ENCODE measurements at regions not wholly inside any gene's neighbourhood (a gene's known extent, or its start where the extent isn't known, plus 50 kb on each side); places are given as distances from the start of the nearest gene placed in this dataset.
"Not testable (repeated sequence)": the region's sequence is repeated elsewhere in the genome, so short reads cannot be mapped to it uniquely, and the experiment has no call there.

- DNase-seq (ENCODE audit: low spot score), result no peak
These were observed 205.5 kb downstream of the SLC4A3 start for GRCh38 chr2:219832904-219833303.

- no peak for DNase-seq (ENCODE audit: low spot score)
These were observed 208.1 kb downstream of the SLC4A3 start for GRCh38 chr2:219835493-219835892.

- DNase-seq (ENCODE audit: low spot score), result no peak
These were observed 209.3 kb downstream of the SLC4A3 start for GRCh38 chr2:219836647-219837177.

- no peak for DNase-seq (ENCODE audit: low spot score)
These were observed 217.1 kb downstream of the SLC4A3 start for GRCh38 chr2:219844401-219845091.

GRCh38 chr2:219848882-219849281, 221.5 kb downstream of the SLC4A3 start:
- DNase-seq (ENCODE audit: low spot score), result no peak

GRCh38 chr2:219851169-219851568, 223.7 kb downstream of the SLC4A3 start:
- no peak for DNase-seq (ENCODE audit: low spot score)

GRCh38 chr2:219851801-219852481, 224.5 kb downstream of the SLC4A3 start:
- DNase-seq (ENCODE audit: low spot score), result no peak

- no peak for DNase-seq (ENCODE audit: low spot score)
These were observed 225.2 kb downstream of the SLC4A3 start for GRCh38 chr2:219852626-219853025.

- no peak for DNase-seq (ENCODE audit: low spot score)
These were observed 229.2 kb downstream of the SLC4A3 start for GRCh38 chr2:219856602-219857001.

GRCh38 chr2:219857751-219858150, 230.3 kb downstream of the SLC4A3 start:
- DNase-seq (ENCODE audit: low spot score), result no peak

GRCh38 chr2:219861307-219861706, 233.9 kb downstream of the SLC4A3 start:
- no peak for DNase-seq (ENCODE audit: low spot score)

GRCh38 chr2:219864154-219864553, 236.7 kb downstream of the SLC4A3 start:
- no peak for DNase-seq (ENCODE audit: low spot score)

GRCh38 chr2:219868635-219869034, 241.2 kb downstream of the SLC4A3 start:
- DNase-seq (ENCODE audit: low spot score), result no peak

- no peak for DNase-seq (ENCODE audit: low spot score)
These were observed 242.6 kb downstream of the SLC4A3 start for GRCh38 chr2:219870041-219870440.

- DNase-seq (ENCODE audit: low spot score), result no peak
These were observed 243.9 kb downstream of the SLC4A3 start for GRCh38 chr2:219871351-219871750.

- no peak for DNase-seq (ENCODE audit: low spot score)
These were observed 247.6 kb downstream of the SLC4A3 start for GRCh38 chr2:219875036-219875435.

- not testable (repeated sequence) for DNase-seq (ENCODE audit: low spot score)
These were observed 248.6 kb downstream of the SLC4A3 start for GRCh38 chr2:219875986-219876385.

- DNase-seq (ENCODE audit: low spot score), result no peak
These were observed 249.5 kb downstream of the SLC4A3 start for GRCh38 chr2:219876931-219877330.

GRCh38 chr2:219877728-219878127, 250.3 kb downstream of the SLC4A3 start:
- DNase-seq (ENCODE audit: low spot score), result no peak

GRCh38 chr2:219878516-219878915, 251.1 kb downstream of the SLC4A3 start:
- DNase-seq (ENCODE audit: low spot score), result no peak

- no peak for DNase-seq (ENCODE audit: low spot score)
These were observed 254.4 kb downstream of the SLC4A3 start for GRCh38 chr2:219881851-219882250.

GRCh38 chr2:219886615-219887014, 259.2 kb downstream of the SLC4A3 start:
- no peak for DNase-seq (ENCODE audit: low spot score)

- DNase-seq (ENCODE audit: low spot score), result no peak
These were observed 260.4 kb downstream of the SLC4A3 start for GRCh38 chr2:219887870-219888269.

GRCh38 chr2:219893541-219893940, 266.1 kb downstream of the SLC4A3 start:
- no peak for DNase-seq (ENCODE audit: low spot score)

All from CD4-positive, alpha-beta T cell treated with Interleukin-6 at 100 ng/mL for 8 hours (primary cell).